IPS-NIHi7 (cell line): ENCODE measurements at regions not wholly inside any gene's neighbourhood (a gene's known extent, or its start where the extent isn't known, plus 50 kb on each side); places are given as distances from the start of the nearest gene placed in this dataset.

Source experiments
- DNase-seq: peaks from one replicate; pipeline ENCODE4 v3.0.0; 2012; ENCODE audit warnings: mixed read lengths; ENCODE audit errors: extremely low spot score

DNA sequence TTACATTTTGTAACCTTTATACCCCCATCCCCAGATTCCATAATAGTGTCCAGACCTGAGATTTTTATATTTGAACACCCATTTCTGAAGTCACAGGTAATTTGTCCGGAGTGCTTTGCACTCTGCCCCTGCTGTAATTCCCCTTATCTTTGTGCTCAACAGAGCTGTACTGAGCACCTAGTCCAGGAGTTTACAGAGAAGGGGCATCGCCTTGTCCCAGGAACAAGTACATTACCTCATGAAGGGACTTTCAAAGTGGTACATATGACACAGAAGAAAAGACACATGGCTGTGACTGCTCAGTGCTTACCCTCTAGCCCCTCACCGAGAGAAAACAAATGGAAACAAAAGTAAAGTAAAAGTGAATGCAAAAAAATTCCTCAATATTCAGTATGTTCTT, 373.5 kb downstream of the SOX11 start:
- no peak for DNase-seq

GRCh38 chr2:6067089-6067488, 374.9 kb downstream of the SOX11 start:
- DNase-seq = no peak

GRCh38 chr2:6067806-6068205, 375.6 kb downstream of the SOX11 start:
- no peak for DNase-seq

DNA sequence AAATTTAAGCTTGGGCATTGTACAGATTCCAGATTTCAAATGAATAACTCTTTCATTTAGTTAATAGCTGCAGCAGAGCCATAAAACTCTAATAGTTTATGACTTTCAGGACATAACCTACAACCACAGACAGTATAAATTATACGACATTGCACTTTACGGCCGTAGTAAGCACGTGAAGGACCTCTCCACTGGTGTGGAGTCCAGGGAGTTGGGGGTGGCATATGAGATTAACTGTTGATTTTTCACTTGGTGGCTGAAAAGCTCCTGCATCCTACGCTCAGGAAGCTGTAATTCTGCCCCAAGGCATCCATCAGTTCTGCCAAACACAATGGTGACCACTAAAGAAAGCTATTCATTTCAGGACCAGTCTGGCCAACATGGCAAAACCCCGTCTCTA, 376.2 kb downstream of the SOX11 start:
- no peak for DNase-seq

- DNase-seq = peak; percentile 29
Measured at GRCh38 chr2:6069381-6069780, 377.2 kb downstream of the SOX11 start.

GRCh38 chr2:6071519-6071918, 379.3 kb downstream of the SOX11 start:
- DNase-seq = no peak

DNA sequence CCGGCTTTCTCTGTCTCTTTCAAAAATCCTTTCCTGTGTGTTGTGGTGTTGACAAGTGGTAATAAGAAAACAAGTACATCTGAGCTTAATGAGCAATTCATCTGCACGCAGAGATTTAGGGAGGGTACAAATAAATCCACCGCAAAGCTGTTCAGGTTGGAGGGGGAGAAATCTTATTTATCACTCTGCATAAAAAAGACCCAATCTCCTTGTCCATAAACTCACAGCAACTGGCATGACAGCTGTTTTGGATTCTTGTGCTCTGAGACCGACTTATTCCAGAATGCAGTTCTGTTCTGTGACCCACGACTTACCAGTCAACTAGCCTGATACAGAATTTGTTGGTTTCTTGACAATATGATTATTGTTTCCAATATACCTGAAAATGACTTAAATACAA, 380.1 kb downstream of the SOX11 start:
- DNase-seq = no peak

- no peak for DNase-seq
Measured at GRCh38 chr2:6072768-6073167, 380.6 kb downstream of the SOX11 start.

DNA sequence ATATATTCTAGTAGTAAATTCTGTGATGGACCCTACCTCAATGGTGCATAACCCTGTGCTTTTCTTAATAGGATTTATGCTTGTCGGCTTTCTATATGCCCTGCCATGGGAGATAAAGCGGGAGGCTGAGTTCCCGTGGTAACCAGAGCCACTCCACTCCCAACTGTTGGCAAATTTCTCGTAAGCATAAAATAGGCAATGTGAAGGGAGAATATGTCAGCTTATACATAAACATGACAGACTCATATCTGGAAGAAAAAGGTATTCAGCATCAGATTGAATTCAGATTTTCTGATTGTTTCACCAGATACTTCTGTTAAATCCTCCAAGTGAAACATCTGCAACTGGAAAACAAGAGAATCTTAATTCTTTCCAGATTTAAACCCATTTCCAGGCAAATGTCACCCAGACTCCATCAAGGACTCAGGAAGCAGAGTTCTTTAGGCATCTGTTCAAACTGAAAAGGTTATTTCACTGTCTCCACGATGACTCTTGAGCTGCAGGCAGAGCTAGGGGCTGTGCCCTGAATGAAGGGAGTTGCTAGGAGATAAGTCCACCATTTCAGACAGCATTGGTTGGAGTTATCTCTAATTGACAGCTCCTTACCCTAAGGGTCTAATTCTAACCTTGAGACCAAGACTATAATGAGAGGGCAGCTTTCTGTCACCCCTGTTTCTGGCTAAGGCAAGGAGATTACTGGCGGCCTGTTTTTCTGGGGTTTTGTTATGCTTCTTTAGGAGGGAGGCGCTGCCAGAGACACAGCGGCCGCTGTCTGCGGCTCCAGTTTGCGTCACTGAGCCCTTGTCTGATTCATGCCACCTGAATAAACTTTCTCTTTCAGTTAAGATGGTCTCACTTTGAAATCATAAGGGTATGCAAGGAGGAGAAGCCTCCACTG, 381.3 kb downstream of the SOX11 start:
- no peak for DNase-seq

DNA sequence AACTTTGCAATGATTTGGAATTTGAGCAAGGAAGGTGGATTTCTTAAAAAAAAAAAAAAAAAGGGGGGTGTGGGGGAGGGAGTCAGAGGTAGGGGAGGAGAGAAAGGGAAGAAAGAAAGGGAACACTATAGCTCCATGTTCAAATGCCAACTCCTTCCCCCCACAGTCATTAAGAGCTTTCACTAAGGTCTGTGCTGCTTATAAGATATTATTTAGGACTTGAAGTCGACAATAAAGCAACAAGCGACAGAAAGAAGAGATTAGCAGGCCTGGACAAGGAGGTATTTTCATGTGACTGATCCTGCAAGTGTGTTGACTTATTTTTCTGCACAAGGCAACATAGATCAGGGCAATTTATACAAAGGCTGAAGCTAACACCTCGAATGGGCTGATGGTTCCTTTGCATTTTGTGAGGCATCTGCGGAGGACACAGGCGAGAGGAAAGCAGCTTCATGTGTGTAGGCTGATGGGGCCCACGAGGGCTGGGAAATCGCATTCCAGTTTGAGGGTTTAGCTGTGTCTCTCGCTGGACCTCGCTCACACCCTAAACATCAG, 382.0 kb downstream of the SOX11 start:
- no peak for DNase-seq

DNA sequence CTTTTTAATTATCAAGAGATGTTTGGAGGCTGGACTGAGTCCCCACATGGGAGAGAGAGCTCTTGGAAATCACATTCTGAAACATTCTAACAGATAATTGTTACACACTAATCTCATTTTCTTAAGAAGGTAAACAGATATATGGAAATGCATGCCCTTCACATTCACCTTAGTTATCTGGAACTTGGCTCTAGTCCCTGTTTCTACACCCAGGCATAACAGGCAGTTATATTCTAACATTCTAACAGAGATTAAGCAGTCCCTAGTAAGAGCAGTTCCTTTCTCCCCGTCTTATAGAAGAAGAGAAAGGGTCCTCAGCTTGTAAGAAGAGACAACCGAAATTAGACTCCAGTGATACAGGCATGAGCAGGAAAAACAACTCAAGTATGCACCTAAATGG, 385.4 kb downstream of the SOX11 start:
- no peak for DNase-seq

DNA sequence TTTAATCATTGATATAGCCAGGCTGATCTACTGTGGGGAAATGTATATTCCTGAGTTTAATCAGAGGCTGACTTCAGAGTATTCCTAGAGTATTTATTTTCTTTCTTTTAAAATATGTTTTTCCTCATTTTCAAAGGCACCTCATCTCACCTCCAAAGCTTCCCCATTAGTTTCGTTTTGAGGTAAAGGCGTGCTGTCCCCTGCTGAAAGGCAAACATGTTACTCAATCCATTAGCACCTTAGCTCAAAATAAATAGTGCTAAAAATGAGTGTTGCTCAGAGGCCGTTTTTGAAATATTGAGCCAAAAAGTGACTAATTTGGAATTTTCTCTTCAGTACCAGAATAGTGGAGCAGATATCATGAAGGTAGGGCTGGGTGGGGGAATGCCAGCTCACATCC, 386.2 kb downstream of the SOX11 start:
- no peak for DNase-seq

GRCh38 chr2:6079405-6079804, 387.2 kb downstream of the SOX11 start:
- DNase-seq = no peak

- no peak for DNase-seq
Measured at GRCh38 chr2:6080932-6081753, 389.0 kb downstream of the SOX11 start.

GRCh38 chr2:6081955-6082624, 389.9 kb downstream of the SOX11 start:
- no peak for DNase-seq

DNA sequence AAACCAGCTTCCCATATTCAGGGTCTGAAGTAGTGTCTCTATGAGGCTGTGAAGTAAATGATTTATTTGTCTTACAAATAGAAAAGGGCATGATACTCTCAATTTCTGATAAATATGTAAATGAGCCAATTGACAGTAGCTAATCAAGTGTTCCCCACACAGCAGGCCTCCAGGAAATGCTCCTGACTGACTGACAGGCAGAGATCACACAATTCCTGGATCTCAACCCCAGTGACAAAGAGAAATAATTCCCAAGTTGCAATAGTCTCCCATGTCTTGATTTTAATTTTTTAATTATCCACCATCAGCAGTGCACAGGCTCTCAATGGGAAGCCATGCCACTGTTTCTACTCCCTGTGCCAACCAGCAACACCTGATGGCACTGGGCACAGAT, 390.4 kb downstream of the SOX11 start:
- DNase-seq = no peak

DNA sequence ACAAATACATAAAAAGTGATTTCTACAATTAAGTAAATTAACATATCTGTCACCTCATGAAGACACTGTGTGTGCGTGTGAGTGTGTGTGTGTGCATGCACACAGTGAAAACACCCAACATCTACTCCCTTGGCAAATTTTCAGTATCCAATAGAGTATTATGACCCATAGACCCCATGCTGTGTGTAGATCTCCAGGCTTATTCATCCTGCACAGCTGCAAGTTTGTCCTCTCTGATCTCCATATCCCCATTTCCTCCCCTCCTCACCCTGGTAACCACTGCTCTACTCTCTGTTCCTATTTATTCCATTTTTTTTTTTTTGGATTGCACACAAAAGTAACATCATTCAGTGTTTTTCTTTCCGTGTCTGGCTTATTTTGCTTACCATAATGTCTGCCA, 391.0 kb downstream of the SOX11 start:
- no peak for DNase-seq

GRCh38 chr2:6089474-6089873, 397.3 kb downstream of the SOX11 start:
- no peak for DNase-seq

- DNase-seq = no peak
Measured at GRCh38 chr2:6103372-6103771, 411.2 kb downstream of the SOX11 start.

DNA sequence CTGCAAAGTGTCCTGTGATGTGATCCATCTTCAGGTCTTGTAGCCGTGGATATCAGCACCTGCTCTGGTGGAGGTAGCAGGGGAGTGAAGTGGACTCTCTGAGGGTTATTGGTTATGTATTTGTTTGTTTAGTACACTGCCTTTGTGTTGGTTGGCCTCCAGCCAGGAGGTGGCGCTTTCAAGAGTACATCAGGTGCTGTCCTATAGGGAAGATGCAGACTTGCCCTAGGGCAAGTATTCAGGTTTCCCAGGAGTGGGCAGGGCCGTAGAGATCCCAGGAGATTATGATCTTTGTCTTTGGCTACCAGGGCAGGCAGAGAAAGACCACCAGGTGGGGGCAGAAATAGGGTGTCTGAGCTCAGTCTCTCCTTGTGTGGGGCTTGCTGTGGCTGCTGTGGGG, 411.8 kb downstream of the SOX11 start:
- DNase-seq = no peak

GRCh38 chr2:6107290-6107689, 415.1 kb downstream of the SOX11 start:
- DNase-seq = no peak

GRCh38 chr2:6109831-6110230, 417.6 kb downstream of the SOX11 start:
- no peak for DNase-seq
